Posterior cingulate gyrus (tissue), 11 donors: ENCODE measurements at regions not wholly inside any gene's neighbourhood (a gene's known extent, or its start where the extent isn't known, plus 50 kb on each side); places are given as distances from the start of the nearest gene placed in this dataset.

Experiments
- DNase-seq, 10 donors: peaks; one replicate each; pipeline versions ENCODE4 v3.0.0 to v3.0.0-alpha.2; 2020 to 2021; ENCODE audit warnings: mixed read lengths in 3 of 10
- intact Hi-C: fragments of 100-400 bp; cut with DNase I; formaldehyde crosslinking; loops from one replicate; pipeline ENCODE4 v1.15.1; 2023

DNA sequence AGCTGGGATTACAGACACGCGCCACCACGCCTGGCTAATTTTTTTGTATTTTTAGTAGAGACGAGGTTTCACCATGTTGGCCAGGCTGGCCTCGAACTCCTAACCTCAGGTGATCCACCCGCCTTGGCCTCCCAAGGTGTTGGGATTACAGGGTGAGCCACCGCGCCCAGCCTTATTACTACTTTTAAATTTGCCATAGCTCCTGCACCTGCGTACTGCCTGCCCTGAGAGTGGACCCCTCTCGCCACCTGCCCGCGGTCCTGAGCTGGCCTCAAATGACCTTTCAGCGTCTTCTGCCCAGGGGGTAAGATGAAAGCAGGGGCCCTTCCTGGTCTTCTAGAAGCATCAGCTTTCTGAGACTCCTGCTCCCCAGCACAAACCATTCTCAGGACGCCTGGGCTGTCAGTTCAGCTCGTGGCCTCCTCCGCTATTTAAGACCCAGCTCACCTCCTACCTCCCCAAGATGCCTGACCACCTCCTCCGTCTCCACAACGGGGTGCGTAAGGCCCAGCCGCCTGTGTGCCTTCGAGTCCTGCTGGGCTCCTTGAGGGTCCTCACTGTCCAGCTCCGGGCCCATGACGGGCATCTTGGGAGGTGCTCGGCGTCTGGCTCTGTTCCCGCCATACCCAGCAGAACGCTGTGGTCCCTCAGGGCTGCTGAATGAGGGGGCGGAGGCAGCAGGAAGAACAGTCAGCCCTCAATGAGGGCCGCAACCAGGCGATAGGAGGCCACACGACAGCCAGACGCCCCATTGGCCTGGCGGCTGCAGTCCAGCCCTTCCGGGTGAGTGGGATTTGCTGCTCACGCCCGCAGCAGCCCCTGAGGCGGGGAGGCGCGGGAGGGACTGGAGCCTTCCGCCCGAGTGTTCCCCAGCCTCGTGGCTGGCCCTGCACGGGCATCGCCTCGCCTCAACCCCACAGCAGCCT, 266.6 kb downstream of the TFCP2L1 start:
- DNase-seq: peak in 1 of 10 donors; percentile 83
- intact Hi-C loops: no loop called here

DNA sequence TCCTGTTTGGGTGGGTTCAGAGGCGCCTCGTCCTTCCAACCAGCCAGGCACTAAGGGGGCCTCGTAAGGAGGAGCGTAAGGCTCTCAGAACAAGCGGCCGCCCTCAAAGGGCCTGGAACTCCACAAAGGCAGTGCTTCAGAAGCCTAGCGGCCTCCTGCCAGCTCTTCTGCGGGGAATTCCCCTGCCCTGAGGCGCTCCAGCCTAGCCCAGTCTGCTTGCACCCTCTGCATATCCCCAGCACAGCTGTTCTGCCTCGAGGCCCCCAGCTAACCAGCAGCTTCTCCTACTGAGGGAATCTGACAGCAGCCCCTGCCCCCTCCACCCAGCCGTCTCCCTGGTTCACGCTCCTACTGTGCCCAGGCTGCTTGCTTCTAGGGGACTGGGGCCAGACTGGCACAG, 265.9 kb downstream of the TFCP2L1 start:
- no peak for DNase-seq
- intact Hi-C loops: no loop called here

DNA sequence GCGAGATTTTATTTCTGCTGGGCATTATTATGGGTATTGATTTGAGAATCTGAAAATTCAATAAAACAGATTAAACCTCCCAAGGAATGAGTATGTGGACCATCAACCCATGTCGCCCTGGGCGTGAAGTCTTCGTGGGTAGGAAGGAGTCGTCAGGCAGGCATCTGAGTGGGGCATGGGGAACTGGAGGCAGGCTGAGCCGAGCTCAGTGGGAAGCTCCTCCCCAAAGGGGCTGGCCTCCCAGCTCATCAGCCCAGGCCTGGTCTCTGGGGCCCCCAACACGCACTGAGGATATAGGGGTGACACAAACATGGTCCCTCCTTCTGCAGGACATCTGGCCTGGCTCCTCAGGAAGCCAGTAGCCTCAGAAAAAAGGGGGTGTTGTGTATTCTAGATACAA, 265.2 kb downstream of the TFCP2L1 start:
- intact Hi-C loops: no loop called here

DNA sequence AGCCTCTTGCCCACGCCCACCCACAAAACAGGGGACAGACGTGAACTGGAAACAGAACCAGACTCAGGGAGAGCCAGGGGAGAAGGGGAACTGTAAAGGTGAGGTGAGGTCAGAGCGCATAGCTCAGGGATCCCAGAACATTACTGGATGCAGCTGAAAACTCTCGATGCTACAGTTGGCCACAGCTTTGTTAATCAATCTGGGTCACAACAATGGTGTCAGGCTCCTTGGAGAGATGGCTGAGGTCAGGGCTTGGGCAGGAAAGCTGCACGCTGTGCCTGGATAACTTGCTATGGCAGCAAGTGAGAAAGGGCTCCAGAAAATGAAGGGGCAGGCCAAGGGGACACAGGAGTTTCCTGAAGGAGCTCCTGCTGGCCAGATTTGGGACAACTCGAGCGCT, 263.3 kb downstream of the TFCP2L1 start:
- DNase-seq: no peak
- intact Hi-C loops: no loop called here

More for the DNA sequence above, 265.2 kb downstream of the TFCP2L1 start:
- DNase-seq: no peak

DNA sequence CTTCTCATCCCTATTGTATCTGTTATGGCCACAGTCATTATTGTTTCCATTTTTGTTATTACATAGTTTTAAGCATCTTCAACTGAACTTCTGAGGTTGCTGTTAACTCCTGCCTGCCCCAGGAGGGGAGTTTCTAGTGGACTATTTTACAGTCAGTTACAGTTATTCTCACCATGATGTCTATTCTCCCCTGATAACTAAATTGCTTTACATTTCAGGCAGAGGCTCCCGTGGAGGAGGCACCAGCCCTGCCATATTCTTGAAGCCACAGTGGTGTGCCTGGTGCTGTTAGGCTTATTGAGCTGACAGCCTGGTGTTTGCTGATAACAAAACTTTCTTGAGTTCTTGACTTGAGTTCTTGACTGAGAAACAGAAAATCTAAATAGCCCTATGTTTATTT, 256.4 kb downstream of the TFCP2L1 start:
- DNase-seq: no peak
- intact Hi-C loops: no loop called here

DNA sequence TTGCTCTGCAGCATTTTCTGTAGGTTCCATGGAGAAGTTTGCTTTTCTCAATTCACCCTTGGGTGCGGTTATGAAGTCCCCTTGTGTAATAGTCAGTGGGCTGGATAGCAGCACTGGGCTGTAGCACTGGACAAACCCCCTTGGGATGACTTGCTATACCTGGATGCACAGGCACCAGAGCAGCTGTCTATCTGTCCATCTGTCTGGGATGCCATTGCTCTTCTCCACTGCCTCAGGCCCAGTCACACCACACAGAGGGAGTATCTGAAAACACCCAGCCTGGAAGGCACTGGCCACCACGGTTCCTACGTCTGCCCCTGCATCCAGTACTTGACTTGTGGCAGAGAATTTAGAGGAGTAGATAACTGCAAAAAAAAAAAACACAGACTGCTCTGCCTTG, 254.5 kb downstream of the TFCP2L1 start:
- no peak for DNase-seq
- intact Hi-C loops: no loop called here

DNA sequence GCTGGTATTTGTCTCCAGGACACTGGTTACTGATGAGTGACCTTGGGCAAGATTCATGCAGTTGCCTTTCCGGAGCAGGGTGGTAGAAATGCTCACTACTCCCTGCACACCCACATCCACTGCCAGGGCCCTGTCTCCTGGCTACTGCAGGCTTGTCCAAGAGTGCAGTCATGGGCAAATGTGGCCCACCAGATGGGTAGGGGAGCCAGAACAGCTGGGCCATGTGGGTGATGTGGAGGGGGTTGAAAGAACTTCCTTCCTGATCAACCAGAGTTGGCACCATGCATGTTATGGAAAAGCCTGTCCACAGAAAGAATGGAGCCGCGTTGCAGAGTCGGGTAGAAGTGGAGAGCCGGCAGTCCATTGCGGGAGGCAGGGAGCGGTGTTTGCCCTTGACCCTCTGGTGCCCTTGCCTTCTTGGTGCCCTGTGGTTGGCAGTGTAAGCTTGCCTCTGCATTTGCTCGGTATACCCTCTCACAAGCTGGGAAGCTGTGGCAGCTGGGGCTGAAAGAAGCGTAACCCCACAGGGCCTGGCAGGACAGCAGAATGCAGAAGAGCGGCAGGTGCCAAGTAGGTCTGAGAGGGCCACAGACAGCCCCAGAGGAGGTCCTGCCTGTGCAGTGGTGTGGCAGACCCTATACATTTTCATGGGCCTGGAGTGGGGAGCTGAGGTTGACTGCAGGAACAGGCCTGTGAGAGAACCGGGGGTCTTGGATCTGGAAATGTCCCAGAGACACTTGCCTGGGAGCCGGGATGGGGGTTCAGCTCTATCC, 253.2 kb downstream of the TFCP2L1 start:
- DNase-seq: no peak
- intact Hi-C loops: no loop called here

DNA sequence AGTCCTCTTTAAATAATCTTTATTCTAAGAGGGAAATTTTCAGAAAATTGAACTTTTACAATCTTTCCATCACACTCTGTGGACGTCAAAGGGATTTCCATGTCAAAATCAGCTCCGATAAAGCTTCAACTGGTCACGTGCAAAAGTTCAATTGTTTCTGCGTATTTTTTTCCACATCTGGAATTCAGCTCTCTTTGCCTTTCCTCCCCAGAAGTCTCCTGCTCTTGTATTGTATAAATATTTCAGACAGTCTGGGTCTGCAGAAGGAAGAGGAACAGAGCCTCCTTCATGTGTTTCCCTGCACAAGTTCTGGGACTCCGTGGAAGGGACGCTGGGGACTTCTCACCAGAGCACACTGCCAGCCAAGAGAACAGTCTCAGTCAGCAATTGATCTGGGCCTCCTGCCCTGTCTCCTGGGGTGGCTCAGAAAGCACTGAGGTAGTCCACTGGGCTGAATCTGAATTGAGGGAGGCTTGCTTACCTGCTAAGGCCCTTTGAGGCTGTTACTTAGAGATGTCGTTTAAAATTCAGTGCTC, 251.5 kb downstream of the TFCP2L1 start:
- intact Hi-C loops: no loop called here
- DNase-seq: no peak

DNA sequence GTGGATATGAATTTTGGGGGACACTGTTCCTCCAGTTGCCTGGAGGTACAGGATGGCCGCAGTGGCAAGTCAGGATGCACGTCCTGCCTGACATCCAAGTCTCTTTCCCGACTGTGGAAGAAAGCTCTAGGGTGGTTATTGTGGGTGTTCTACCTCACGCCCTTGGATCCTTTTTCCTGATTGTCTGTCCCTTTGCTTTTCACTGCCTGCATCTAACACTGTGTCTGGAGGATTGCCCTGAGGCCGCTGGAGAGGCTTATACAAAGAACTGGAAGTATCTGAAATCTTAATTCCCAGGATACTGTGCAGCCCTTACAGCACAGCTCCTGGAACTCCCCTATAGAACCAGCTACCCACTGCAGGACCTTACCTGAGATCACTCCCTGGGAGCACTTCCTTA, 250.5 kb downstream of the TFCP2L1 start:
- DNase-seq: no peak
- intact Hi-C loops: no loop called here

DNA sequence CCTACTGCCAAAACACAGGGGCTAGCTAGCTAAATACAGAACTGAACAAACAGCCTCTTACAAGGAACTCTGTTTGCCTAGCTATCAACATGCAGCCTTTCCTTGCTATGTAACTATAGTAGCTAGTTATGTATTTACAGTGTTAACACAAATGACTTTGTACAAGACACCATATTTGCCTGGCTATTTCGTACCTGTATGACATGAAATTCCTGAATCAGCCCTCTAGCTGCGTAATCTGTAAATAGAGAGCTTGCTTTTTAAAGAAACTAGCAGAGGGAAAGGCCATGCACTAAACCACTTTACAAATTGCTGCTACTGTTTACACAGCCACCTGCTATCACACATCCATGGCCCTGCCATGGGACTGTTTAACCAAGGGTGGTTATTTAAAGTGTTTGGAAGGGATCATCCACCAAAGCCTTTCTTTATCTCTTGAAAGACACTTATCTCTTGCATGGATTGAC, 248.7 kb downstream of the TFCP2L1 start:
- intact Hi-C loops: no loop called here
- no peak for DNase-seq

DNA sequence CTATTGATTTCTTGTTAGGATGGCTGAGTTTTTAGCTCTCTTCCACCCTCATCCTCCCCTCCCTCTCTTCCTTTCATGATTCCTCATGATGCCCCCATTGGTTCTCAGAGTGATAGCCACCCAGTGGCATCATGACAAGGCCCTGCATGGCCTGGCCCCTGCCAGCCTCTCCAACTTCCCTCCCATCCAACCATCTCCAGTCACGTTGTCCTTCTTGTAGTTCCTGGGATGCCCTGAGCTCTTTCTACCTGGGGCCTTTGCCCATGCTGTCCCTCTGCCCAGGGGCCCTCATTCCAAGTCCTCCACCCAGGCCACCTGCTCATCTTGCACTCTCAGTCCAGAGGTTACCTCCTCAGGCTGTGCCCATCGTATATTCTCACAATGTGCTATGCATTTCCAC, 247.5 kb downstream of the TFCP2L1 start:
- no peak for DNase-seq
- intact Hi-C loops: no loop called here

DNA sequence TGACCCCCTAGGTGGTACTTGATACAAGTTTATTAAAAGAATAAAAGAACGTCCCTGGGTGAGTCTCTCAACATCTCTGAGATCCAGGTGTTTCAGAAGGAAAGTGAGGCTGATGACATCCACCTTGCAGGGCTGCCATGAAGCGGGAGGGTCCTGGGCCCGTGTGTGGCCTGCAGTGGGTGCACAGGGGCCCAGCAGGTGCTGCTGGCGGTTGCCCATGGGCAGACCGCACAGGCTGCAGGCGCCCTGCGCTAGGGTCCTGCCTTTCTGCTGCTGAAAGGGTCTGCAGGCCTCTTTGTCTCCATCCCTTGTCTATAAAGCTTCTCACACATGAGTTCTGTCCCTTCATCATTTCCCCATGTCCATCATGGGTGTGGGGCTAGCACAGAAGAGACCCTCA, 247.0 kb downstream of the TFCP2L1 start:
- intact Hi-C loops: no loop called here
- no peak for DNase-seq

DNA sequence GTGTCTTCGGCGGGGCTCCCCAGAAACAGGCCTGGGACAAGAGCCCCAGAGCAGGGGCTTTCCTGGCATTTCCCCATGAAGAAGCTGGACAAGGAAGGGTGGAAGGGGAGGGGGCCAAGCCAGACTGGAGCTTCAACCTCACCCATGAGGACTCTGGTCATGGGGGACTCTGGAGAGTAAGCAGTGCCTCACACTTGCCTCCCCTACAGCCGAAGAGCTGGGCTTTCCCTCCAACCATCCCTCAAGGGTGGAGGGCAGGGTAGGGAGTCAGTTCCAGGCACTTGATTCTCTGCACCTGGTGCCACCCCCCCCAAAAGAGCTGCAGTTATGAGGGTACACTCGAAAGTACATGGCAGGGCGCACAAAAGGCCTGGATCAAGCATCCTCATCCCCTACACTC, 246.6 kb downstream of the TFCP2L1 start:
- intact Hi-C loops: no loop called here
- DNase-seq: no peak

DNA sequence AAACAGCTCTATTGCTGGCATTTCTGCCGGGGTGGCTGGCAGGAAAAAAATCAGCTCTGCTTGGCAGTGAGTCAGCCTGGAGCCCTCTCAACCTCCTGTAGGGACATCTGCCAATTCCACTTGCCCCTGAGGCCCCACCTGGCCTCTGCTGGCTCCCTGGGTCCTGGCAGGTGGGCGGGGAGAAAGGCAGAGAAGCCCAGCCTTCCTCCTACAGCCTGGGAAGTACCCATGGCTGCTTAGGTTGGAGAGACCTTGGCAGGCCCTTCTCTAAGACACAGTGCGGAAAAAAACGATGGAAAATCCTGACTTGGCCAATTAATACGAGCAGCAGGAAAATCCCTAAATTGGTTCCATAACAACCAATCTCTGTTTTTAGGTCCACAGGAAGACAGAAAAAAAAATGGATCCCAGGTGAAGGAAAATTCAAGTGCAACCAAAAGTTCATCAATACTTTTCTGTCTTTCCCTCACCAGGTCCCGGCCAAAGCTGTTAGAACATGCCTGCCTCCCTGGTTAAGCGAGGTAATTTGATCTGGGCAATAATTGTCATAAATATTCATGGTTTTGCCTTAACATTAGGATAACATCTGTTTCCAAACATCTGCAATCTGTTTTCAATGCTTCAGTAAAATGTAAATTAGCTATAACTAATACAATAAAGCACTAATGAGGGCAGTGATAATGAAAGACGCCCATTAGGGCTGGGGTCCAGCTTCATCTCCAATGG, 245.9 kb downstream of the TFCP2L1 start:
- intact Hi-C loops: no loop called here
- DNase-seq: no peak

DNA sequence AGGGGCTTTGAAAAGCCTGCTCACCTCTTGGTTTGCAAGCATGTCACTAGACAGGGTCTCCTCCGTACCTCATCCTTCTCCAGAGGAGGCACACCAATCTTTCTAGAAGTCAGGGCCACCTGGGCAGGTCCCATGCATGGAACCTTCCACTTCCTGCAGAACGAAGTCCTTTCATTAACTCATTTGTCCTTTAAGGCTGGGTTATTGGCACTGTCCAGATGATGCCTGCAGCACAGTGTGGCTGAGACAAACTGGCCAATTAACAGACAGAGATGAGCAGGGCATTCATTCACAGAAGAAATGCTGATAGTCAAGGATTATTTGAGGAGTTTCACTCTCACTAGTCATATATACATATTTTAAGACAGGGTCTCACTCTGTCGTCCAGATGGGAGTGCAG, 245.3 kb downstream of the TFCP2L1 start:
- DNase-seq: no peak
- intact Hi-C loops: no loop called here

DNA sequence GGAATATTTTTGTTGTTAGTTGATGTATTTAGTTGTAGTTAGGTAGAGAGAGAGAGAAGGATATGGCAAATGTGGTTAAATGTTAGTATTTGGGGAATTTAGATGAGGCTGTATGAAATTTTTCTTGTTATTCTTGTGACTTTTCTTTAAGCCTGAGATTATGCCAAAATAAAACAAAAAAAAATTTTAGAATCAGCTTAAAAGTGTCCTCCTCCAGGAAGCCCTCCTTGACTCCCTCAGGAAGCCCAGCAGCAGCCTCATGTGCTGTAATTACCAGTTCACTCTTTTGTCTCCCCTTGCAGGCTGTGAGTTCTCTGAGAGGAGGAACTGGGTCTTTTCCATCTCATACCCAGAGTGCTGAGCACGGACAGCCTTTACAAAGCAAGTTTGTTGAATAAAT, 243.5 kb downstream of the TFCP2L1 start:
- no peak for DNase-seq
- intact Hi-C loops: no loop called here

DNA sequence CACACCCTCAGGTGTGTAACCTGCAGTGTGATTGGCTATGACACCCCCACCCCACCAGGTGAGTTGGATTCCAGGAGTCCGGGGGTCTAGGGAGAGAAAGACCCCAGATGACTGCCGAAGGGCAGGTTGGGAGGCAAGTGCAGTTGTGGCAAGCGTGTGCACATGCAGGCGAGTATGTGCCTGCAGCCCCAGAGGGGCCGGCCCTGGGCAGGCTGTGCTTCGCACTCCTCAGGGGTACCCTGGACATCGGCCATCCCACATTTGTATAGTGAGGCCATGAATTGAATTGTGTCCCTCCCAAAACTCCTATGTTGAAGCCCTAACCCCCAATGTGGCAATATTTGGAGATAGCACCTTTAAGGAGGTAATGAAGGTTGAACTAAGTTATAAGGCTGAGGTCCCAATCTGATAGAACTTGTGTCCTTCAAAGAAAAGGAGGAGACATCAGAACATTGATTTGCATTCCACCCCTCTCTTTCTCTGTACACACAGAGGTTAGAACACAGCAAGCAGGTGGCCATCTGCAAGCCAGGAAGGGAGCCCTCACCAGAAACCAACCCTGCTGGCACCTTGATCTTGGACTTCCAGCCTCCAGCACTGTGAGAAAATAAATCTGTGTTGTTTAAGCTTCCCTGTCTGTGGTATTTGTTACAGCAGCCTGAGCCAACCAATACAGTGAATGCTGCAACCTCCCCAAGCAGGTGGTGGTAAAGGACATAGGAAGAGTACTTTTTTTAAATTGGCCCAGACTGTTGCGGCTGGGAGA, 241.8 kb downstream of the TFCP2L1 start:
- intact Hi-C loops: no loop called here
- DNase-seq: no peak

DNA sequence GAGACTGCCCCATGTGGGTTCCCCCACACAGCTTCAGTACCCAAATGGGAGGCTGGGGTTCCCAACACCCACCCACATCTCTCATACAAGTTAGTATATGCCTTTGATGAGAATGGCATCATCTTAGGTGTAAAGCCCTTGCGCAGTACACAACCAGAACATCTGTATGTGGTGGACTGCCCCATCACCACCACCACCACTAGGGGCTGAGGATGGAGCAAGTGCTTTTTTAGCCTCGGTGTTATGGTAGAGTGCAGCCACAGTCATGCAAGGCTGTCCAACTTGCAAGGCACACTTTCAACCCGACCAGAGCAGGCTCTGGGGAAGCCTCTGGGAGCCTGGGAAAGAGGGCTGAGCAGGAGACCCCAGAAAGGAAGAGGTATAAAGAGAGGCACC, 241.2 kb downstream of the TFCP2L1 start:
- intact Hi-C loops: no loop called here
- no peak for DNase-seq

DNA sequence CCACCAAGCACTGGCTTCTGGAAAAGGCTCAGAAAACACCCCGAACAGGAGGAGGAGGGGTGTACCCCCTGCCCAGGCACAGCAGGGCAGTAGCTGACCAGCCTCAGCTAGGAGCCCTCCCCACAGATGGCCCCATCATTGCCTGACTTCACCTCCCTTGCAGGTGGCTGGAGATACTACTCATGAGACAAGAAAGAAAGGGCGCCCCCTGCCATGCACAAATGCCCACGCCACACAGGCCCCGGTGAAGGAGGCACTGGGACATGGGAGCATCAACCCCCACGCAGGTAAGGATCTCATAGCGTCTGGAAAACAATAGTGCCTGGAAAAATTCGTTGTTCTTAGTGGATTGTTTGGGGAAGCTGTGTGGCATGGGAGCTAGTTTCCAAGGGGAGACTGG, 240.6 kb downstream of the TFCP2L1 start:
- intact Hi-C loops: no loop called here
- no peak for DNase-seq

DNA sequence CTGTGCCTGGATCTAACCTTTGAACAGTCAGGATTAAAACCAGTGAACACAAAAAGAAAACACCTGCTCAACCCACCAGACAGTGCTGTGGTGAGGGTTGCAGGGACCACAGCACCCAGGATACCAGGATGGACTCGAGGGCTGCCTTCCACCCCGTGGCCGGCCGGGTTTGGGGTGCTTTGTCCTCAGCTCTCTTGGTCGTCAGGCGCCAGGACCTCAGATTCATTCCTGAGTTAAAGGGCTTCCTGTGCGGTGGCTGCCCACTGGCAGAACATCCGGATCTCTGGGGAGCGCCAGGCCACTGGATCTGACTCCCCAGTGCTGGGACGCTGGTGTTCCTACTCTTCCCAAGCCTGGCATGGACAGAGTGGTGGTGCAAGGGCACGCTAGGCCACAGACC, 239.8 kb downstream of the TFCP2L1 start:
- no peak for DNase-seq
- intact Hi-C loops: no loop called here
